ENCODE measurements at regions not wholly inside any gene's neighbourhood (a gene's known extent, or its start where the extent isn't known, plus 50 kb on each side); places are given as distances from the start of the nearest gene placed in this dataset.

- no peak for TF ChIP-seq CTCF (IDR thresholded peaks at IDR 0.05)
- TF ChIP-seq EZH2 (IDR thresholded peaks at IDR 0.05): no peak
Observed at GRCh38 chr18:67717800-67718199, 201.3 kb upstream of the DSEL start.
